GM23248 (cell line): ENCODE measurements at regions not wholly inside any gene's neighbourhood (a gene's known extent, or its start where the extent isn't known, plus 50 kb on each side); places are given as distances from the start of the nearest gene placed in this dataset.

Source experiments
- EZH2 ChIP-seq: fragments of 200-600 bp; sonication (generic); IDR thresholded peaks from 2 replicates; pipeline ENCODE4 v1.6.1; 2018; ENCODE audit warnings: antibody characterized with exemption, mild to moderate bottlenecking; ENCODE audit not compliant: insufficient read depth, poor library complexity, severe bottlenecking
- EZH2phosphoT487 ChIP-seq: fragments of 200-600 bp; sonication (generic); IDR thresholded peaks from 2 replicates; pipeline ENCODE4 v1.6.1; 2018; ENCODE audit warnings: antibody characterized with exemption, moderate library complexity, mild to moderate bottlenecking, low read depth; ENCODE audit not compliant: insufficient read depth

- TF ChIP-seq EZH2, result no peak
- no peak for TF ChIP-seq EZH2phosphoT487
Measured at GRCh38 chr17:71413935-71414334, 706.9 kb upstream of the SOX9 start.
